GM19351 (cell line): ENCODE measurements at regions not wholly inside any gene's neighbourhood (a gene's known extent, or its start where the extent isn't known, plus 50 kb on each side); places are given as distances from the start of the nearest gene placed in this dataset.
"Not testable (repeated sequence)": the region's sequence is repeated elsewhere in the genome, so short reads cannot be mapped to it uniquely, and the experiment has no call there.

Source experiments
- ATAC-seq: cut with Tn5 transposase; IDR thresholded peaks from one replicate; pipeline ENCODE4 v1.9.1; 2021; ENCODE audit warnings: mild to moderate bottlenecking, moderate library complexity; ENCODE audit not compliant: unreplicated experiment

DNA sequence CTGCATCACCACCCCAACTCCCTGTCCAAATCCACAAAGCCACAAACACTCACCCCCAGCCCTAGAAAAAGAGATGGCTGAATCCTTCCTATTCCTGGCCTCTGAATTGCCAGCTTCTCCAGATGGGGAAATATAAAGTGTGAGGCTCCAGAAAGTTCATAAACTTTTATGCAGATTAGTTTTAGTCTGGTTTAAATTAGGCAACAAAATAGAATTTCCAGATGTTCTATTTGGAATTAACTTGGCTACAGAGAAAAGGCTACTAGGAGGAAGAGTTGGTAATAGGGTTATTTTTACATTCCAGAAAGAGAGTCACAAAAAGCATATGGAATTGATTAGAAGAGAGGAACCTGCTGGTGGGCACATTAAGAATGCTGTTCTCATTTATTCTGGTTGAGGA is 56.0 kb downstream of the EN1 start:
- ATAC-seq: no peak

DNA sequence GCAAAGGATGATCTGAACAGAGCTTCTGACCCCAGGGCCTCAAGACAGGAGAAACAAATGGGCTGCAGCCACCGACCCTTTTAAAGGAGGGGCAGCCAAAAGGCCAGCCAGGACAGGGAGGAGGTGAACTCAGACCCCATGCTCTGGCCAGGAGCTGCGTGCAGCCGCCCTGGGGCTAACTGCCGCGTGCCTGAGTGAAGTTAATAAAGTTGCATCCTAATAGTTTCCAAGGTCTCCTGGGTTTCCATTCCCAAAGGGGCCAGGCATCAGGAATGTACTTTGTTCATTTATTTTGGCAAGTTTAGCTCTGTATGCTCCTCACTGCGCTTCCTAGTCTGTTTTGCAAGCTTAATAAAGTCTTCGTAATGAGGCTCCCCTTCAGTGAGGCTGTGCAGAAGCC is 60.7 kb downstream of the EN1 start:
- ATAC-seq: no peak

DNA sequence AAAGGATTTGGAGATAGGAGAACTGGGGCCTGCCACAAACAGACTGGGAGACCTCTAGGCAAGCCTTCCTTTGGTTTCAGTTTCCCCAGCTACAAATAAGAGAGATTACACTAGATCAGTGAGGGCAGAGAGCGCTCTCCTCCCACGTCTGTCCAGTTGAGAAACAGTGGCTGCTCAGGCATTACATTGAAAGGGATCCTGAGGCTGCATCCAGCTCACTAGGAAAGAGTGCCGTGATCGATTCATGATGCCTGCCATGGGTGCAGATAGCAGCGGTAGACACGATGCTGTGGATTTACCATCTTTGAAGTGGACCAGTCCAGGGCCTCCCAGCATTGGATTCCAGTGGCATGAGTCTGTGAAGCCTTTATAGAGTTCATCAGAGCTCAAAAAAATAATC is 62.6 kb downstream of the EN1 start:
- ATAC-seq: no peak

DNA sequence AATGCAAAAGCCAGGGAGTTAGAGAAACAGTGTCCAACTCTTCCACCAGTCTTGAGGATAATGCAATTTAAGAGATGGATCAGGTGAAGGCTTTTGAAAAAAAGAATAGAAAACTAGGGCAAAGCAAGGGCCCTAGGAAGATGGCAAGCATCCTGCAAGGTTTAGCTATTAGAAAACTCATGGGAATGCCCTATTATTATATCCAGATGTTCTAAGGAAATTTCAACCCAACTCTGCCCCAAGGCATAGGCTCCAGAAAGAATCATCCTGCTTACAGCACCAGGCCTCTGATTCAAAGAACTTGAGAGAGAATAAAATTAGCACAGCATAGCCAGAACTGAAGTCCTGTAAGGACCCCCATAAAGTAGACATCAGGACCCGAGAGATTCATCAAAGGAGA is 68.1 kb downstream of the EN1 start:
- no peak for ATAC-seq

DNA sequence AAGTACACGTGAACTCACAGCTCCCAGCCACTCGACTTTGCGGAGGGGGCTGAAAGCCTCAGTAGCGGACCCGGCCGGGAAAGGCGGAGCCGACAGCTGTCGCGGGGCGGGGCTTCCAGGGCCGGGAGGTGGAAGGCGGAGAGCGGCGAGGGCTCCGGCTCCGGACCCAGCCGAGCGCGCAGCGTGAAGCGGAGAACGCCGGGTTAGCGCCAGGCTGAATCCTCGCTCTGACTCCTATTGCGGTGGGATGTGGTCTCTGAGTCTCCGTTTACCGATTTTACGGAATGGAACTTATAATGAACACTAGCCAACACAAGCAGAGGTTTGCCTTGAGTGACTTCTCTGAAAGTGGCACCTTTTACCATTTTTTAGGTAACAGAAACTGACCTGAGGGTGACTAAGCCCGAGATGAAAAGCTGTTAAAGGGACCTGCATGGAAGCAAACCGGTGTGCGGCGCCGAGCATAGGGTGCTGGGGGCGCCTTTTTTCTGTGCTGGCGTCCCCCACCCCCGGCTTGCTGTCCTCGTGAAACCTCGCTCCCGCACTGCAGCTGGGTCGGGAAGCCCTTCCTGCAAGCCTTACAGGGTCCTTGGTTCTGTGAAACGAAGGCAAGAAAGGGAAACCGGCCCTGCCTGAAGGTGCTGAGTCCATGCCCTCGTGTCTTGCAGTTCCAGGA is 72.9 kb downstream of the EN1 start:
- ATAC-seq: peak; percentile 70

DNA sequence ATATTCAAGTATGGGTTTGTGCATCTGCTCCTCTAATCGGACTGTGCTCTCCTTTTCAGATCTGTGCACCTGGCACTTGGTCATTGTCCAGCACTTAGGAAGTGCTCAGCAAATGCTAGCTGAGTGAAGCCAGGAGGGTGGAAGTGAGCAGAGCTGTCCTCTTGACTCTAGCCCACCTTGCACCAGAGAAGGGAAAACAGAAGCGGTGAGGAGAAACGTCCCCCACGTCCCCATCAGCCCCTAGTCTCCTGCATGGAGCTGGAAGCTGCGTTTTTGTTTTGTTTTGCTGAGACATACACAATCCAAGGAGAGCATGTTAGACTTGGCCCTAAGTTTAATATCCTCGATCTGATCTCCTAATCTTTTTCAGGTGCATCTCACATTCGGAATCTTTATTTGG is 73.6 kb downstream of the EN1 start:
- ATAC-seq: no peak

DNA sequence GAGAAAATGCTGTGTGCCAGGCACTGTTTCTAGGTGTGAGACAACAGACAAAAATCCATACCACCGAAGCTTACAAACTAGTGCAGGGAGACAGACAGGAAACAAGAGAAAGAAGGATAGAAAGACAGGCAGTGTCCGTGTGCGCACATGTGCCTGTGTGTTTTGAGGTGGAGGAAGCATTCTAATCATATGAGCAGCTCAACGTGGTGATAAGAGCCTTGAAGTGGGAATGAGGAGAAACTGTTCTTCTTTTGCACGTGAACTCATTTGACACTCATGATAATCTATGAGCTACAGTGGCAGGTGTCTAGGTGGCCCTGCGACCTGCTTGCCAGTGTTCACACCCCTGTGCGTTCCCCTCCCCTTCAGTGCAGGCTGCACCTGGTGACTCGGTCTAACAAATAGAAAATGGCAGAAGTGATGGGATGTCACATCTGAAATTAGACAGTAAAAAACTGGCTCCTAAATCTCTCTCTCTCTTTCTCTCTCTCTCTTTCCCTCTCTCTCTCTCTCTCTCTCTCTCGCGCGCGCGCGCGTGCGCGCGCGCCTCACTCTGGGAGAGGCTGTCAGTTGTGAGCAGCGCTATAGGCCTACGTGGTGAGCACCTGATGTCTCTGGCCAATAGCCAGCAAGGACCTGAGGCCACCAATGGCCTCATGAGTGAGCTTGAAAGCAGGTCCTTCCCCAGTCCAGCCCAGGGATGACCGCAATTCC is 74.8 kb downstream of the EN1 start:
- no peak for ATAC-seq

DNA sequence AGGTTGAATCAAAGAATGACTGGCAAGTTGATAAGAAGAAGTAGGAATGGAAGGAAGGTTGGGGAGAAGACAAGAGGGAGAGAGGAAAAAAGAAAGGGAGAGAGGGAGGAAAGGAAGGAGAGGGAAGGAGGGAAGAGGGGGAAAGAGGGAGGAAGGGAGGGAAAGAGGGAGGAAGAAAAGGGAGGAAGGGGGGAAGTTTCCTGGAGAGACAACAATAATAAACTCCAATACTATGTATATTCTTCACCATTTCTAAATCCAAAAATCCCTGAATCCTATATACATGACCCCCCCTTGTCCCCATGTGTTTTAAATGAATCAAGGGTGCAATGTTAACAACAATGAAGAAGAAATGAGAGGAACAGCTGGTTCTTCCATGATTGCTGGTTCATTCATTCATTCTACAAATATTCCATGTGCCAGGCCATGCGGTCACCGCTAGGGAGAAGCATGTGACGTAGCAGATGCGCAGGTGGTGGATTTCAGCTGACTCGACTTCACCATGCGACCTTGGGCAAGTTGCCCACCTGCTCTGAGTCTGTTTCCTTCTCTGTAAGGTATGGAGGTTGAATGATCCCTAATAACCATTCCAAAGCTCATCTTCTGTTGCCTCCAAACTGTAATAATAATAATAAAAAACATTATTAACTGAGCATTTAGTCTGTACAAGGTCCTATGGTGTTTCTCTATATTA is 77.6 kb downstream of the EN1 start:
- ATAC-seq: no peak

DNA sequence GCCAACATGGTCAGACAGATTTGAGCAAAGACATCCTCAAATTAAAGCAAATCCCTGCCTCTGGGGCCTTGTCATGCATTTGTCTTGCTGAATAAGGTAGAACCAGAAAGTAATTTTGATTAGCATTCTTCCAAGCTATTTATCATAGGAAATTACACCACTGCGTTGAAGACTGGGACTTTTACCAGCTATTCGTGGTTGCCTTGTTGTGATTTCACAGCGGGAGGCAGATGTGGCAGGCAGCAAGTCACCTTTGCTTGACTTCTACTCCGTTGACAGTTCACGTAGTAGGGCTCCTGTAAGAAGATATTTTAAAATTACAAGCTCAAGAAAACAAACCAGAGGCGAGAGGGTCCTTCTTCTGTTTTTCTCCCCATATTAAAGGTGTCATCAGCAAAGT is 80.6 kb downstream of the EN1 start:
- ATAC-seq: no peak

DNA sequence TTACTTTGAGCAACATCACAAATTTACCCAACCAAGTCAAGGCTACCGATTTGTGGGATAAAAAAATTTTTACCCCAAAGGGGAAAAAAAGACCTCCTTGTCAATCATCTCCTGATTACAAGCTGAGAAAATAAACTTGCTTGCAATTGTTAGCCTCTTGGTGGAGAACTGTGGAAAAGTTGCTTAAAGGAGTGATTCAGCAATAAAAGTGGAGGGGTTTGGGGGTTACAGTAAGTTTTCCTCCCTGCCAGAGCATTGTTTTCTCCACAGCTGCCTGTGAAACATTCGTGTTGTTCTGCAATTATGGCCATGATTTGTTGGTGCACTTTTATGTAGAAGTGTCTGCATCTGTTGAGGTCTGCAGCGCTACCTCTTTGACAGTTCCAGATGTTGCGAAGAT is 82.6 kb downstream of the EN1 start:
- ATAC-seq: no peak

DNA sequence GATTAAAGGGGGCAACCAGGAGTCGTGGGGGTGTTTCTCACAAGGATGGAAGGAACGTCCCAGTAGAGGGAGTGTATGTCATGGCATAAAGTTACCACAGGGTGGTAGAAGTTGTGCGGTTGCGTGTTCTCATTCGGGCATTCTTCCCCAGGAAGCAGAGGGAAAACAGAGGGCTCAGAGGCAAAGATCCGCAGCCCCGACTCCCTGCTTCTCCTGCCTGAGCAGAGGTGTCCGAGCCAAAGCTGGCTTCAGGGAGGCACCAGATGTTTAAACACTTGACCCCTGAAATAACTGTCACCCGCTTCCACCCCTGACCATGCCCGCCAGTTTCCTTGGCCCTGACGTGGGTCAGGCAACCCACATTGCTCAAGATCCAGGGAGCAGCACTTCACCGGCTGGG is 83.7 kb downstream of the EN1 start:
- ATAC-seq: no peak

DNA sequence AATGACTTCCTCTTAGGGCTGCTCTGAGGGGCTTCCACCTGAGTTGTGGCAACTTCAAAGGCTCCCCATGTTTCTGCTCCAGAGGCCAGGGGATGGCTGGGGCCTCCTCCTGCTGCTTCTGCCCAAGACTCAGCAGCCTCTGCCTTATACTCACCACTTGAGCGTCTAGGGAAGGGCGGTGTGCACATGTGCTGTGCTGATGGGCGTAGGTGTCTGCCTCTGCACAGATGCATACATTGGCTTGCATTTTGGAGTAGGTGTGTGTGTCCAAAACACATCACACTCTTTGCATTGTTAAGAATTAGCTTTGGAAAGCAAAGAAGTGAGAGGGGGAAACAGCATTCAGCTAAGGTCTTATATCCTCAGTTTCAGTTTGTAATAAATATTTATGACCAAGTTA is 85.2 kb downstream of the EN1 start:
- no peak for ATAC-seq

DNA sequence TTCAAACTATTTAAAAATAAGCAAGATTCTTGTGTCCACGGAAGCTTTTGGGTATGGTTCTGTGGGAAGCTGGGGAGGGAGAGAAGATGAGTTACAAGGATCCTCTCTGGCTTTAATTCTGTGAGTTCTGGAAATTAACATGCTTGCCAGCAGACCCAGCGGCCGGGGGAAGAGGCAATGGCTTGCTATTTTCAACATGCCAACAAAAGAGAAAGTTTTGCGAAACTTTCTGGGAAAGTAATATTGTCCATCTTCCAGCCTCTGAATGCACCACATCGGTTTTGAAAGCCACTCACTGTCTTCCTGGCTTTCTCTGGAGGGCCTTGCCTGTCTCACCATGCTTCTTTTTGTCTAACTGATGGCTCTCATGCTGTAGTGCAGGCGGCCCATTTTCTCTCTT is 85.7 kb downstream of the EN1 start:
- no peak for ATAC-seq

DNA sequence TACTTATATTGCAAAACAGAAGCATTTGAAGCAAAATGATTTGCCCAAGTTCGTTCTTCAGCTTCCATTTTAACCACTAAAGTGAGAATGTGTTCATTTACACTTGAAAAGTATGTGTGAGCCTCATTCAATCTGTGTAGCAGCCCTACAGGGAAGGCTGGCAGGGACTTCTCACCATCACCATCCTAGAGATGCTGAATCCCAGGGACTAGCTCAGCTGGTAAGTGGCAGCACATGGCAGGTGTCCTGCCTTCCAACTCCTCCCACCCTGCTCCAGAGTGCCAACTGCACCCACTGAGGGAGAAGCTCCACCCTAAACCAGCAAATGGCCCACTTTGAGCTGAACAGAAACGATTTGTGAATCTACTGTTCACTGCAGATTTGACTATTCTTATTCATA is 91.5 kb downstream of the EN1 start:
- ATAC-seq: no peak

DNA sequence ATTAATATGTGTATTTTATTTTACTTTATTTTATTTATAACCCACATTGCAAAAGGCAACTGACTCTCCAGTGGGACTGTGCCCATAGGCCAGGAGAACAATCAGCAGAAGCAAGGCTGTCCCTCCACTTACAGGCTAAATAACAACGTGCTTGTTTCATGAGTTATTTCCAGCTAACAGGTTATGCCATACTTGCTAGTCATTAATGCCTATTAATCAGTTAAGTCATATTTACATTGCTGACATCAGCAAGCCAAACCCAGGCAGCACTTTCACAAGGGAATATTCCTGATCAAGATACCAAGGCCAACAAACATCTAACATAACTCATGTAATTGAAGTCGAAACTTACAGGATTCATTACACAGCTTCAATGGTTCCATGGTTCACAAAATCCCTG is 92.1 kb downstream of the EN1 start:
- no peak for ATAC-seq

DNA sequence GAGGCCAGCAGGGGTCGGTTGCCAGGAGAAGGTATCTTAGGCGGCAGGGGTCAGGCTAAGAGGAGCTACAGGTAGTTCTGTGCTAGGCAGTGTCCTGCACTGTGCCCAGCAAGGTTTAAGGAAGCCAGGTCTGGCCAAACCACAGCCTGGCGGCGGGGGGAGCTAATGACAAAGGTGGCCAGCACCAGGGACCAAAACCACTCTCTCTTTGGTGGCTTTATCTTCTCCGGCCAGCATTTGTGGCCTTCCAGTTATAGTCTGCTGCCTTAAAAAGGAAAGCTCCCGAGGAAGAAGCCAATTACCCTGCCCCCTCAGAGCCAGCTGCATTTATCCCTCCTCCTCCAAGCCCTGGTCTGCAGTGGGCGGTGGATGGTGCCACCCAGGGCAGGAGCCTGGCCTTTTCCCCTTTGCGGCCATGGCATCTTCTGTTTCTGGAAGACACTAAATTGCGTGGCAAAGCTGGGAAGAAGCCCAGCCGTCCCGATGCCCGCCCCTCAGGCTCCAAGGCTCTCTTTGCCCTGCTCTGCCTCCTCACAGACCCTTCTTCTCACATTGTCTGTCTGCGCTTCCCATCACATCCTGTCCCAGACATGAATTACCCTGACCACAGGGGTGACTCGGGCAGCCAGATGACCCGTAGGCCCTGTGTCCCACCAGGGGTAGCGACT is 94.6 kb downstream of the EN1 start:
- ATAC-seq: no peak

DNA sequence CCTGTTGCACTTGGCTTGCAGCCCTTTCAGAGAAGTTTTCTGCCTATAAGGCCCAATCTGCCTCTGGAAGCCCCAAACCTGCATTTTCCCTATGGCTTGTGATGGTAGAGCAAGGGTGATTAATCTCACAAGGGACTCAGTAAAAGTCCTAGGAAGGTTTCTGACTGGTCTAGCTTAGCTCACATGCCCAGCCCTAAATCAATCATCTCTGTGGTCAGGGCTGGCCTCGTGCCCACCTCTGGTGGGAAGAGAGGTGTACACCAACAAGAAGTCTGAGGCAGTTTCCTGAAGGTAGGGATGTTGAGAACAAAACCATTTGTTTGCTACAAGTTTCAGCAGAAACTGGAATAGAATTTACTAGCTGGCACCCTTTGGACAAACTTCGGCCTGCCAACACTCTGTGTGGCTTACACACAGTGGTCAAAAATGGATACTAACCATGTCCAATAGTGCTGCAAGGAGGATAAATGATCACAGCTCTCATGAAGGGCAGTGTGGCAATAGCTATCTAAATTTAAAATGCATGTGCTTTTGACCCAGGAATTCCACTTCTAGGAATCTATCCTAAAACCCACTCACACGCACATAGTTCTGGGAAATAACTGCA is 96.4 kb downstream of the EN1 start:
- ATAC-seq: no peak

DNA sequence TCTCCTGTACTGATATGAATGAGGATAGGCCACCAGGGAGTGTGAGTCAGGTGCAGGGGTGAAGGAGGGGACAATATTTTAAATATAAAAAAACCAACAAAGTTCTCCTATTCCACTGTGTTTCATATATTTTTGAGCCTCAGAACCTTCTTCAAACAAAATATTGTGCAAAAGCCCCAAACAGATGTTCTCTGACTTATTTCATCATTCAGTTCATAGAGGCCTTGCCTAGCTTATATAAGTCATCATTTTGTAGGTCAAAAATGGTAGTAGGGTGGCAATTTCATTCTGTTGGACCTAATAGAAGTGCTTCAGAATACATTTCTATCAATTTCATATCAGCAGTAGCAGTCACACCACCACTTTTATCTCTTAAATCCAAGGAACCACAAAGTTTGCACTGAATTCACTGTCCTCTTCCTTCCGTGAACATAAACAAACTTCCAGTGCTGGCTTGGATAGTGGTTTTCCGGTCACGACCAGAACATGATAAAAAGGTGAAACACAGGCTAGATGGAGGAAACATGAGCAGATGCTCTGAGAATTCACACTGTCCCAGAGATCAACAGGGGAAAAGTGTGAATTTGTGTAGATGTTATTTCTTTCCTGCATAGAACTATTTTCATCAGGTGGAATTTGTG is 99.1 kb downstream of the EN1 start:
- no peak for ATAC-seq

DNA sequence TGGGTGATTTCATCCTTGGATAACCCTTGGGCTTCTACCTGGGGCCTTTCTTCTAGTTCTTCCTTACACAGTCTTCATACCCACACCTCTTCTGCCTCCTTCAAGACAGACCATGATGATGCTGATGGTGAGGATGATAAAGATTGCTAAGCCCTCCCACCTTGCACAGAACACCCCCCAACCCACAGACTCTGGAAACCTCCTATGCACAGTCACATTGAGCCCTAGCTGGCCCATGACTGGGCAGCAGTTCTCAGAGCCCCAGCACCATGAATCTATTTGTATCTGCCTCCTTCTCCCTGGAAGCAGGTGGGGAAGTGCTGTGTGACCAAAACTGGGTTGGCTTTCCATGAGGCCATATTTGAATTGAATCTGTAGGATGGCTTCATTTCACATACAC is 99.8 kb downstream of the EN1 start:
- ATAC-seq: no peak

DNA sequence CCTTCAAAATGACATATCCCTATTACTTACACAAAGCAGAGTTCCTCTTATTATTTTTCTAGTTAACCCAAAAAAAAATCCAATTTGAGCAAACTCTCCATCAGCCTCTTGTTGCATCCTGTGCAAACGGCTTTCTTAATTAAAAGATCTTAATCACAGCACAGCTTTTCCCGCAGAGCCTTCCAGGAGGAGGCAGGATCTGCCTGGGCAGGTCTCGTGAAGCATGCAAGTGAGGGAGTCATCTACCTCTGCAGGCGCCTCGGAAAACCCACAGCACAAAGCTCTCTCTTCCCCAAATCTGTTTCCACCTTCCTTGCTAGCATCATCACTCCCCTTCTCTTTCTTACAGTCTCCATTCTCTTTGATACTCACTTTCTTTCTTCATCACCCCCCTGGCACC is 100.4 kb downstream of the EN1 start:
- ATAC-seq: no peak

DNA sequence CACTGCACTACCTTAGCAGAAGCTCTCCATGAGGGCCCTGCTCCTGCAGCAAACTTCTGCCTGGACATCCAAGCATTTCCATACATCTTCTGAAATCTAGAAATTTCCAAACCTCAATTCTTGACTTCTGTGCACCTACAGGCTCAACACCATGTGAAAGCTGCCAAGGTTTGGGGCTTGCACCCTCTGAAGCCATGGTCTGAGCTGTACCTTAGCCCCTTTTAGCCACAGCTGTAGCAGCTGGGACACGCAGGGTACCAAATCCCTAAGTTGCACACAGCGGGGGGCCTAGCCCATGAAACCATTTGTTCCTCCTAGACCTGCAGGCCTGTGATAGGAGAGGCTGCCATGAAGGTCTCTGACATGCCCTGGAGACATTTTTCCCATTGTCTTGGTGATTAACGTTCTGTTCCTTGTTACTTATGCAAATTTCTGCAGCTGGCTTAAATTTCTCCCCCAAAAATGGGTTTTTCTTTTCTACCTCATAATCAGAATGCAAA is 102.7 kb downstream of the EN1 start:
- ATAC-seq: not testable (repeated sequence)
